Neural crest cell (in vitro differentiated cells): ENCODE measurements at regions not wholly inside any gene's neighbourhood (a gene's known extent, or its start where the extent isn't known, plus 50 kb on each side); places are given as distances from the start of the nearest gene placed in this dataset.
"Not testable (repeated sequence)": the region's sequence is repeated elsewhere in the genome, so short reads cannot be mapped to it uniquely, and the experiment has no call there.

Experiments
- DNase-seq: peaks from one replicate; pipeline ENCODE4 v3.0.0; 2021; ENCODE audit warnings: low read depth, mixed read lengths, low spot score
- H3K27ac Mint-ChIP-seq: one replicate; pipeline ENCODE4 v1.8.0; 2021; ENCODE audit warnings: mild to moderate bottlenecking, mixed read lengths; ENCODE audit not compliant: unreplicated experiment
- H3K27me3 Mint-ChIP-seq: 2 replicates; pipeline ENCODE4 v1.8.0; 2021; ENCODE audit warnings: low read depth, mild to moderate bottlenecking, mixed read lengths
- H3K36me3 Mint-ChIP-seq: 2 replicates; pipeline ENCODE4 v1.8.0; 2021; ENCODE audit warnings: low read depth, mild to moderate bottlenecking, mixed read lengths
- H3K4me1 Mint-ChIP-seq: 2 replicates; pipeline ENCODE4 v1.8.0; 2021; ENCODE audit warnings: mixed read lengths
- H3K4me3 Mint-ChIP-seq: one replicate; pipeline ENCODE4 v1.8.0; 2021; ENCODE audit warnings: mild to moderate bottlenecking, mixed read lengths
- H3K9me3 Mint-ChIP-seq: 2 replicates; pipeline ENCODE4 v1.8.0; 2021; ENCODE audit warnings: mixed read lengths
- TF ChIP-seq, protein P1 (sequence below): fragments of 200-600 bp; sonication (generic); conservative IDR thresholded peaks from 2 replicates; pipeline ENCODE4 v1.5.0; 2021; ENCODE audit warnings: antibody characterized with exemption, mild to moderate bottlenecking

DNA sequence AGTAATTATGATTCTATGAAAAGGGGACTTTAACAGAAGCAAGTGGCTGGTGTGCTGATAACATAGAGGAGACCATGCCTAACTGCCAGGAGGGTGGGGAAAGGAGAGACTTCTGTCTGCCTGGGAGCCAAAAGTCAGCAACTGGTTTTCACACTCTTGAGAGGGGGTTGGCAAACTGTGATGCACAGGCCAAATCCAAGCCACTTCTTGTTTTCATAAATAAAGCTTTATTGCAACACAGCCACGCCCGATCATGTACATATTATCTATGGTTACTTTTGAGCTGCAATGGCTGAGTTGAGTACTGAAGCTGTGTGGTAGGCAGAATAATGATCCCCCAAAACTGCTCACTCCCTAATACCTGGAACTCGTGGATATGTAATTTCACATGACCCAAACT lies 208.4 kb downstream of the LNPK start:
- no peak for DNase-seq
- TF ChIP-seq, protein P1, sequence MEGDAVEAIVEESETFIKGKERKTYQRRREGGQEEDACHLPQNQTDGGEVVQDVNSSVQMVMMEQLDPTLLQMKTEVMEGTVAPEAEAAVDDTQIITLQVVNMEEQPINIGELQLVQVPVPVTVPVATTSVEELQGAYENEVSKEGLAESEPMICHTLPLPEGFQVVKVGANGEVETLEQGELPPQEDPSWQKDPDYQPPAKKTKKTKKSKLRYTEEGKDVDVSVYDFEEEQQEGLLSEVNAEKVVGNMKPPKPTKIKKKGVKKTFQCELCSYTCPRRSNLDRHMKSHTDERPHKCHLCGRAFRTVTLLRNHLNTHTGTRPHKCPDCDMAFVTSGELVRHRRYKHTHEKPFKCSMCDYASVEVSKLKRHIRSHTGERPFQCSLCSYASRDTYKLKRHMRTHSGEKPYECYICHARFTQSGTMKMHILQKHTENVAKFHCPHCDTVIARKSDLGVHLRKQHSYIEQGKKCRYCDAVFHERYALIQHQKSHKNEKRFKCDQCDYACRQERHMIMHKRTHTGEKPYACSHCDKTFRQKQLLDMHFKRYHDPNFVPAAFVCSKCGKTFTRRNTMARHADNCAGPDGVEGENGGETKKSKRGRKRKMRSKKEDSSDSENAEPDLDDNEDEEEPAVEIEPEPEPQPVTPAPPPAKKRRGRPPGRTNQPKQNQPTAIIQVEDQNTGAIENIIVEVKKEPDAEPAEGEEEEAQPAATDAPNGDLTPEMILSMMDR = no peak
- peaks cover 13% of the 10 kb centered on the region for H3K9me3 Mint-ChIP-seq
- peaks cover 10% of the 10 kb centered on the region for H3K36me3 Mint-ChIP-seq
- H3K27ac Mint-ChIP-seq = no peak overlapping the region
- no peak overlapping the region for H3K4me3 Mint-ChIP-seq
- H3K4me1 Mint-ChIP-seq = no peaks in the 10 kb centered on the region
- H3K27me3 Mint-ChIP-seq = no peaks in the 10 kb centered on the region

DNA sequence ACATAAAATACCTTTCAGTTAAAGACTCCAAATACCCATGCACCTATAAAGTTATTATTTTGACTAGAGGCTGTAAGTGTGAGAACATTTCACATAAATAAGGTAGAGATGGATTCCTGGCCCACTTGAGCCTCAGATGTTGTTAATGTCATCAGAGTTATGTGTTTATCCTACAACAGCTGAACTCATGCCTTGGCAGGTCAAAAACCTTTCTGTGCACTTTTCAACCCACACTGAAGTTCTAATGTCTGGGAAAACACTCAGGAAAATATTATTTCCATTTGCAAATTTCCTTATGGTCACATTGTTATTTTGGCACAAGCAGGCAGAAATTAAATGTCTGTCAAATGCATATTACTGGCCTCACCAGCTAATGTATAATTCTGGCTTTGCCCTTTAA lies 209.2 kb downstream of the LNPK start:
- H3K27me3 Mint-ChIP-seq = no peaks in the 10 kb centered on the region
- H3K9me3 Mint-ChIP-seq = peaks cover 7% of the 10 kb centered on the region
- no peak for DNase-seq
- no peak overlapping the region for H3K4me3 Mint-ChIP-seq
- H3K27ac Mint-ChIP-seq = no peak overlapping the region
- no peaks in the 10 kb centered on the region for H3K4me1 Mint-ChIP-seq
- H3K36me3 Mint-ChIP-seq = peaks cover 10% of the 10 kb centered on the region
- TF ChIP-seq, protein P1 = no peak

DNA sequence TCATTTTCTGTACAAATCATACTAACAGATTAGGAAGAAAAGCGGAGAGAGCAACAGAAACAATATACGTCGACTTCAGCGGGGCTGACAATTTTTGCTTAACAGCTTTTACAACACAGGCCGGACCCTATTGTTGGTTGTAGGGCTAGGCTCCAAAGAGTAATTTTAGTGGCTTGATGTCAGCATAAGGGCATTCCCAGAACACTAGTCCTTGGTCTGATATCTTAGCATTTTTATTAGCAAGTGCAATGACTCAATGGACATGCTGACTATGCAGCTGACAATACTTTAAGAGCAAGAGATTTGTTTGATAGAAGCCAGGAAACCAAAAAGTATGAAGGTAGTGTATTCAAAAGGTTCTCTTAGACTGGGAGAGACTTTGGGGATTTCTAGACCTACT lies 209.9 kb downstream of the LNPK start:
- Mint-ChIP-seq H3K4me1 (no peaks in the 10 kb centered on the region), H3K27ac (no peak overlapping the region), H3K36me3 (peaks cover 10% of the 10 kb centered on the region), H3K9me3 (peaks cover 5% of the 10 kb centered on the region), H3K4me3 (no peak overlapping the region), H3K27me3 (no peaks in the 10 kb centered on the region)
- TF ChIP-seq, protein P1 = no peak
- no peak for DNase-seq

DNA sequence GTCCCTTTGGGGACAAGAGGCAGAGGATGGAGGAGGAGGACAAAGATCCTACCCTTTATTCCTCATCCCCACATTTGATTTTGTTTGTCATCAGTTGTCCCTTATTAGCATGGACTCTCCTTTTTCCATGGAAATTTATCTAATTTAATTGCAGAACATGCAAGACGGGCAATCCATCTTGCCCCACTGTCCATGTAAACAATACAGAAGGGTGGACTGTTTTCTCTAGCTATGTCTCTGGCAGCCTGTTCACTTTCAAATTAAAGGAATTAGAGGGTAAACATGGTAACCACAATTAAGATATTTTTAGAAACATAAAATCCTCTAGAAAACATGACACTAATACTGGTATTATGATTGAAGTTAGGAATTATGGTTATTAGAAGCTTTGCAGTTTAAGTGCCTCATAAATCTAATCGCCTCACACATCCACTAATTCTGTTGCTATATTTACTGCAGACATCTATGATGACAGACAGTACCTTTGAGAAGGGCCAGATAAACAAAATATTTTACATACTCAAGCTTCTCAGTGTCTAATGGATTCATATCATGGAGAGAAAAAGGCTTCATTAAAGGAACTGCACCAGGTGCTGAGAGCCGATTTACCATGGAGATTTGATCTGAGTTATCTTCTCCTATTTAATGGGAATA lies 215.5 kb downstream of the LNPK start:
- Mint-ChIP-seq H3K4me1 (no peaks in the 10 kb centered on the region), H3K27me3 (no peaks in the 10 kb centered on the region), H3K27ac (no peak overlapping the region), H3K9me3 (peaks cover 8% of the 10 kb centered on the region), H3K36me3 (peaks cover 5% of the 10 kb centered on the region), H3K4me3 (no peak overlapping the region)
- TF ChIP-seq, protein P1 = no peak
- no peak for DNase-seq

DNA sequence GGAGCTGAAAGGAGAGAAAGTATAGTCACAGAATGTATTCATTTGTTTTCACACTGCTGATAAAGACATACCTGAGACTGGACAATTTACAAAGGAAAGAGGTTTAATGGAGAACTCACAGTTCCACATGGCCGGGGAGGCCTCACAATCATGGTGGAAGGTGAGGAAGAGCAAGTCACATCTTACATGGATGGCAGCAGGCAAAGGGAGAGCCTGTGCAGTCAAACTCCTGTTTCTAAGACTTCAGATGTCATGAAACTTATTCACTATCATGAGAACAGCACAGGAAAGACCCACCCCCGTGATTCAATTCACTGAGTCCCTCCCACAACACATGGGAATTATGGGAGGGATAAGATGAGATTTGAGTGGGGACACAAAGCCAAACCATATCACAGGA lies 224.7 kb downstream of the LNPK start:
- not testable (repeated sequence) for H3K4me3 Mint-ChIP-seq, H3K4me1 Mint-ChIP-seq, DNase-seq, H3K27me3 Mint-ChIP-seq, H3K27ac Mint-ChIP-seq
- Mint-ChIP-seq H3K9me3 (peaks cover 16% of the 10 kb centered on the region), H3K36me3 (peaks cover 11% of the 10 kb centered on the region)

DNA sequence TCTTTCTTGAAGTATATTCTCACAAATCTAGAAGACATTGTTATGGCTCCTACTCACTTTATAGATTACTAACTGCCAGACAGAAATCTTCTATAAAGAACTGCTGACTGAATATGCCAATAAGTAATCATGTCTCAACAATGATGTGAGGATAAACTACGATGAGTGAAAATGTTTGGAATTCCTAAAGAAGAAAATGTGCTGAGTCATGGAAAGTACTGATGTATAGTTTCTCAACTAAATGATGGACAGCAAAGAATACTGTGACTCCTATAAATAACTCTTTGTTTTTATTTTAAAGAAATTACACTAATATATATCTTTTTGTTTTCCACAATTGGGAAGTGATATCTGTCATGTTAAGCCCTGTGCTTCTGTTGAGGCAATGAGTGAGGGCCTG lies 232.9 kb downstream of the LNPK start:
- no peaks in the 10 kb centered on the region for H3K4me1 Mint-ChIP-seq
- no peak overlapping the region for H3K27ac Mint-ChIP-seq
- DNase-seq = no peak
- TF ChIP-seq, protein P1 = no peak
- H3K9me3 Mint-ChIP-seq = peaks cover 5% of the 10 kb centered on the region
- H3K36me3 Mint-ChIP-seq = peaks cover 6% of the 10 kb centered on the region
- no peaks in the 10 kb centered on the region for H3K27me3 Mint-ChIP-seq
- no peak overlapping the region for H3K4me3 Mint-ChIP-seq
